SK-N-SH (cell line): ENCODE measurements at regions not wholly inside any gene's neighbourhood (a gene's known extent, or its start where the extent isn't known, plus 50 kb on each side); places are given as distances from the start of the nearest gene placed in this dataset.

Experiments used
- CTCF ChIA-PET: fragments of 300-600, 350-600 bp; formaldehyde crosslinking; extraction: SDS; loops from one replicate; lab custom pipeline; 2021; lab: Yijun Ruan, JAX
- POLR2A ChIA-PET: fragments of 350-600 bp; sonication (Branson Sonifier 250); formaldehyde crosslinking; extraction: SDS; loops from one replicate; lab custom pipeline; 2020; ENCODE audit warnings: antibody characterized with exemption, inconsistent platforms; lab: Yijun Ruan, JAX
- DNase-seq: peaks from one replicate; pipeline ENCODE4 v3.0.0; 2012
- H2AFZ ChIP-seq: fragments of 200-600 bp; sonication (generic); 2 replicates; pipeline ENCODE4 v1.8.1; 2016; ENCODE audit warnings: antibody characterized with exemption, mild to moderate bottlenecking, low read depth
- H3F3A ChIP-seq: fragments of 200-600 bp; sonication (generic); replicated peaks from 2 replicates; pipeline ENCODE3; 2016; ENCODE audit warnings: antibody characterized with exemption, mild to moderate bottlenecking; ENCODE audit not compliant: insufficient read depth
- H3K27ac ChIP-seq, 2 experiments: fragments of 200-500 bp in 1 of 2; fragments of 200-600 bp in 1 of 2; sonication (Bioruptor generic) in 1 of 2; sonication (generic), shearing (Covaris generic) in 1 of 2; 2 replicates each; pipeline versions ENCODE4 v1.5.1 to v1.6.1; 2014 to 2016; ENCODE audit warnings: low read depth in 2 of 2, inconsistent platforms in 1 of 2, low read length in 1 of 2, mild to moderate bottlenecking in 1 of 2, mixed read lengths in 1 of 2
- H3K27me3 ChIP-seq: fragments of 200-600 bp; sonication (generic), shearing (Covaris generic); 2 replicates; pipeline ENCODE4 v1.6.1; 2016; ENCODE audit warnings: mixed run types; ENCODE audit not compliant: insufficient read depth
- H3K36me3 ChIP-seq, 2 experiments: fragments of 200-500 bp in 1 of 2; fragments of 200-600 bp in 1 of 2; sonication (Bioruptor generic) in 1 of 2; sonication (generic) in 1 of 2; replicated peaks in 1 of 2; 2 replicates each; pipeline versions ENCODE3 to v1.5.1; 2014 to 2016; ENCODE audit warnings: low read length in 1 of 2, mild to moderate bottlenecking in 1 of 2; ENCODE audit not compliant: insufficient read depth in 2 of 2, control insufficient read depth in 1 of 2
- H3K4me1 ChIP-seq, 2 experiments: fragments of 200-500 bp in 1 of 2; fragments of 200-600 bp in 1 of 2; sonication (Bioruptor generic) in 1 of 2; sonication (generic), shearing (Covaris generic) in 1 of 2; 2 replicates each; pipeline versions ENCODE4 v1.5.1 to v1.6.1; 2014 to 2016; ENCODE audit warnings: low read depth in 1 of 2, low read length in 1 of 2, mixed run types in 1 of 2; ENCODE audit not compliant: insufficient read depth in 2 of 2, control insufficient read depth in 1 of 2
- H3K4me2 ChIP-seq: fragments of 200-600 bp; sonication (generic), shearing (Covaris generic); 2 replicates; pipeline ENCODE4 v1.6.1; 2017; ENCODE audit warnings: mixed run types
- H3K4me3 ChIP-seq, 2 experiments: fragments of 200-500 bp in 1 of 2; fragments of 200-600 bp in 1 of 2; sonication (Bioruptor generic) in 1 of 2; sonication (generic), shearing (Covaris generic) in 1 of 2; 2 replicates each; pipeline versions ENCODE4 v1.5.1 to v1.8.1; 2014 to 2016; ENCODE audit warnings: low read depth in 2 of 2, inconsistent platforms in 1 of 2, low read length in 1 of 2, mild to moderate bottlenecking in 1 of 2, mixed read lengths in 1 of 2, moderate library complexity in 1 of 2
- H3K79me2 ChIP-seq: fragments of 200-600 bp; sonication (generic); 2 replicates; pipeline ENCODE4 v1.8.1; 2017; ENCODE audit warnings: mild to moderate bottlenecking; ENCODE audit not compliant: insufficient read depth
- H3K9ac ChIP-seq: fragments of 200-600 bp; sonication (generic); 2 replicates; pipeline ENCODE4 v1.6.1; 2017; ENCODE audit warnings: mixed run types
- H3K9me2 ChIP-seq: fragments of 200-600 bp; sonication (generic); 2 replicates; pipeline ENCODE4 v1.6.1; 2017; ENCODE audit warnings: mixed run types
- H3K9me3 ChIP-seq: fragments of 200-600 bp; sonication (generic); 2 replicates; pipeline ENCODE4 v1.6.1; 2017; ENCODE audit warnings: mixed run types, mild to moderate bottlenecking, moderate library complexity
- H4K20me1 ChIP-seq: fragments of 200-600 bp; sonication (generic); 2 replicates; pipeline ENCODE4 v1.6.1; 2017; ENCODE audit warnings: mild to moderate bottlenecking, mixed run types; ENCODE audit not compliant: insufficient read depth
- CHD2 ChIP-seq: fragments of 150-350 bp; IDR thresholded peaks from 2 replicates; pipeline ENCODE4 v1.6.1; 2018; ENCODE audit warnings: low read length; ENCODE audit not compliant: partially characterized antibody
- ELF1 ChIP-seq: IDR thresholded peaks from 2 replicates; pipeline ENCODE4 v1.4.0; 2012
- EP300 ChIP-seq, 2 experiments: IDR thresholded peaks; 2 replicates each; pipeline versions ENCODE4 v1.4.0 to v1.6.1; 2012; ENCODE audit warnings: borderline replicate concordance in 1 of 2, low read depth in 1 of 2, low read length in 1 of 2
- FOXJ3 ChIP-seq: sonication (generic); formaldehyde crosslinking; IDR thresholded peaks from 2 replicates; pipeline ENCODE4 v1.5.1; 2020; ENCODE audit warnings: mild to moderate bottlenecking, missing genetic modification reagents
- GABPA ChIP-seq: IDR thresholded peaks from 2 replicates; pipeline ENCODE4 v1.4.0; 2012; ENCODE audit warnings: low read depth, mild to moderate bottlenecking
- JUND ChIP-seq: IDR thresholded peaks from 2 replicates; pipeline ENCODE4 v1.4.0; 2012
- POLR2AphosphoS5 ChIP-seq: IDR thresholded peaks from 2 replicates; pipeline ENCODE4 v1.6.1; 2012; ENCODE audit warnings: low read depth, low read length
- RXRA ChIP-seq: IDR thresholded peaks from 2 replicates; pipeline ENCODE4 v1.4.0; 2012; ENCODE audit warnings: low read depth, mild to moderate bottlenecking, borderline replicate concordance
- SIN3A ChIP-seq: IDR thresholded peaks from 2 replicates; pipeline ENCODE4 v1.6.1; 2012; ENCODE audit warnings: low read depth, mild to moderate bottlenecking, low read length, moderate library complexity, borderline replicate concordance
- SMC3 ChIP-seq: IDR thresholded peaks from 2 replicates; pipeline ENCODE4 v1.6.1; 2012; ENCODE audit warnings: low read depth, low read length, improper control_type of control experiment
- TEAD4 ChIP-seq: IDR thresholded peaks from 2 replicates; pipeline ENCODE4 v1.4.0; 2012; ENCODE audit warnings: mild to moderate bottlenecking, borderline replicate concordance; ENCODE audit not compliant: insufficient read depth
- WGBS: methylation state at CpG from one replicate; pipeline ENCODE4 v1.1.6; 2017; ENCODE audit warnings: low lambda C conversion rate; 5-methylcytosine and 5-hydroxymethylcytosine counted together
- TF ChIP-seq, protein P1 (sequence below): IDR thresholded peaks from 2 replicates; pipeline ENCODE4 v1.4.0; 2012; ENCODE audit warnings: low read depth
- TF ChIP-seq, protein P2 (sequence below): IDR thresholded peaks from 2 replicates; pipeline ENCODE4 v1.4.0; 2012; ENCODE audit warnings: low read depth, borderline replicate concordance

DNA sequence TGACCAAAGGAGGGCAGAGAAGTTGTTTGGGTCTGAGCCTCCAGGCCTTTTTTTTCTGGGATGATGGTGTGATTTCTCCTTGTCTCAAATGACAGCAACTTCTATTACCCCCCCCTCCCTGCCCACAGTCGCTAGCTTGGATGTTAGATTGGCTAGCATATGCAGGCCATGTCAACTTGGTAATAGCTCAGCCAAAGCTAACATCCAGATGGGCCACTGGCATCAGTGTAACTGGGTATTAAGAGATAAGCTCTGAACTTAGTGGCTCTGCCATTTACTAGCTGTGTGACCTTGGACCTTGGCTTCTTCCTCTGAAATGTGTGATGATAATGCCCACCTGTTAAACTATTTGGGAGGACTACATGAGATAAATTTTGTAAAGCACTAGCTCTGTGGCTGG lies 86.9 kb upstream of the TSPAN2 start:
- no peaks in the 10 kb centered on the region for H3K9me2 ChIP-seq
- H3K27ac ChIP-seq: no peak overlapping the region
- peaks cover 0 to 19% of the 10 kb centered on the region in 2 experiments; a peak in 3 of 4 replicates for H3K4me1 ChIP-seq
- H3K4me2 ChIP-seq: no peak overlapping the region
- H3K79me2 ChIP-seq: no peaks in the 10 kb centered on the region
- no peaks in the 10 kb centered on the region for H4K20me1 ChIP-seq
- no peak overlapping the region for H3K4me3 ChIP-seq
- H3K9me3 ChIP-seq: no peaks in the 10 kb centered on the region
- WGBS: 82% methylated on average over 1 of the region's 1 CpG
- DNase-seq: no peak
- no peaks in the 10 kb centered on the region for H3K27me3 ChIP-seq
- peaks cover 7% of the 10 kb centered on the region for H3F3A ChIP-seq
- TF ChIP-seq SIN3A (no peak), CHD2 (no peak), EP300 (IDR thresholded peaks at IDR 0.05; ENCODE audit: borderline replicate concordance in 1 of 2, low read depth in 1 of 2, low read length in 1 of 2) (no peak)
- ChIA-PET CTCF (interaction anchor here (1.2 to 2.2 kb wide), 4 partner anchors 37 to 420 kb away, joined by 5 to 8 read pairs (median 6); no protein-coding TSS in a partner anchor), POLR2A (no interaction called here)
- H3K9ac ChIP-seq: no peak overlapping the region
- H2AFZ ChIP-seq: no peak overlapping the region
- H3K36me3 ChIP-seq: no peaks in the 10 kb centered on the region

DNA sequence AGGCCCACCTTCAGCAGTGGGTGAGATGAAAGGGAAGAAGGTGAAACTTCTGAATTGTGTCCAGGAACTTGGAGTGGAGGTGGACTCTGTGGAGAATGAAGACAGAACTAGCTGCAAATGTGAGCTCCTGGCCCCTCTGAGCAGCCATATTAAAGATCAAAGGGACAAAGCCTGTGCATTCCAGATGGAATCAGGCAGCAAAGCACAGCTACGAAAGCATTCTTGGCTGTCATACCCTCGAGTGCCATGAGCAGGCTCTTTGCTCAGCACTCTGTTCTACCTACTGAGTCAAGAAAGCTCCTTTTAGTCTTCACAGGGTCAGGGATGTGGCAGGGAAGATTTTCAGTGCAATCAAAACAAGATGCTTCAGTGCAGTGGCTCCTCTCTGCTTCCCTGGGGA lies 86.3 kb upstream of the TSPAN2 start:
- peaks cover 0 to 22% of the 10 kb centered on the region in 2 experiments; a peak in 3 of 4 replicates for H3K4me1 ChIP-seq
- DNase-seq: no peak
- H3K9me2 ChIP-seq: no peaks in the 10 kb centered on the region
- H3K4me2 ChIP-seq: no peak overlapping the region
- WGBS: 78% methylated on average over 2 of the region's 2 CpGs
- no peaks in the 10 kb centered on the region for H3K79me2 ChIP-seq
- no peaks in the 10 kb centered on the region for H3K27me3 ChIP-seq
- no peaks in the 10 kb centered on the region for H4K20me1 ChIP-seq
- ChIA-PET CTCF (interaction anchor here (1.7 to 2.2 kb wide), 3 partner anchors 36 to 294 kb away, joined by 5 to 8 read pairs (median 6); no protein-coding TSS in a partner anchor), POLR2A (no interaction called here)
- no peak overlapping the region for H2AFZ ChIP-seq
- H3K36me3 ChIP-seq: no peaks in the 10 kb centered on the region
- no peak overlapping the region for H3K4me3 ChIP-seq
- no peak overlapping the region for H3K9ac ChIP-seq
- TF ChIP-seq TEAD4 (no peak), POLR2AphosphoS5 (no peak), SIN3A (no peak), FOXJ3 (CRISPR knock-in tag) (no peak), SMC3 (no peak), ELF1 (no peak), GABPA (no peak), JUND (no peak), EP300 (IDR thresholded peaks at IDR 0.05; ENCODE audit: borderline replicate concordance in 1 of 2, low read depth in 1 of 2, low read length in 1 of 2) (no peak), RXRA (no peak)
- TF ChIP-seq, protein P1, sequence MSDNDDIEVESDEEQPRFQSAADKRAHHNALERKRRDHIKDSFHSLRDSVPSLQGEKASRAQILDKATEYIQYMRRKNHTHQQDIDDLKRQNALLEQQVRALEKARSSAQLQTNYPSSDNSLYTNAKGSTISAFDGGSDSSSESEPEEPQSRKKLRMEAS: no peak
- TF ChIP-seq, protein P2, sequence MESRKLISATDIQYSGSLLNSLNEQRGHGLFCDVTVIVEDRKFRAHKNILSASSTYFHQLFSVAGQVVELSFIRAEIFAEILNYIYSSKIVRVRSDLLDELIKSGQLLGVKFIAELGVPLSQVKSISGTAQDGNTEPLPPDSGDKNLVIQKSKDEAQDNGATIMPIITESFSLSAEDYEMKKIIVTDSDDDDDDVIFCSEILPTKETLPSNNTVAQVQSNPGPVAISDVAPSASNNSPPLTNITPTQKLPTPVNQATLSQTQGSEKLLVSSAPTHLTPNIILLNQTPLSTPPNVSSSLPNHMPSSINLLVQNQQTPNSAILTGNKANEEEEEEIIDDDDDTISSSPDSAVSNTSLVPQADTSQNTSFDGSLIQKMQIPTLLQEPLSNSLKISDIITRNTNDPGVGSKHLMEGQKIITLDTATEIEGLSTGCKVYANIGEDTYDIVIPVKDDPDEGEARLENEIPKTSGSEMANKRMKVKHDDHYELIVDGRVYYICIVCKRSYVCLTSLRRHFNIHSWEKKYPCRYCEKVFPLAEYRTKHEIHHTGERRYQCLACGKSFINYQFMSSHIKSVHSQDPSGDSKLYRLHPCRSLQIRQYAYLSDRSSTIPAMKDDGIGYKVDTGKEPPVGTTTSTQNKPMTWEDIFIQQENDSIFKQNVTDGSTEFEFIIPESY: no peak
- H3F3A ChIP-seq: peaks cover 11% of the 10 kb centered on the region
- H3K27ac ChIP-seq: no peak overlapping the region
- H3K9me3 ChIP-seq: no peaks in the 10 kb centered on the region
